IMR-90 (cell line): ENCODE measurements at regions not wholly inside any gene's neighbourhood (a gene's known extent, or its start where the extent isn't known, plus 50 kb on each side); places are given as distances from the start of the nearest gene placed in this dataset.

Experiments
- ATAC-seq: fragments of 200-7000 bp; cut with Tn5 transposase; 2 replicates; pipeline ENCODE4 v1.9.1; 2020; ENCODE audit warnings: low read depth, mild to moderate bottlenecking, moderate library complexity
- BruUV-seq: library from RNA; stranded (reverse); fragments of 400-500 nt; replicated peaks from 2 replicates; lab custom pipeline; 2021; lab: Mats Ljungman, UMichigan
- CTCF ChIA-PET: fragments of 300-600 bp; formaldehyde crosslinking; extraction: SDS; loops from one replicate; lab custom pipeline; 2021; ENCODE audit warnings: antibody characterized with exemption; lab: Yijun Ruan, JAX
- POLR2A ChIA-PET: fragments of 300-600 bp; sonication (Branson Sonifier 250); formaldehyde crosslinking; loops from one replicate; lab custom pipeline; 2022; ENCODE audit warnings: antibody characterized with exemption; ENCODE audit not compliant: unreplicated experiment; lab: Charles Lee
- DNase-seq: peaks from one replicate; pipeline ENCODE4 v3.0.0; 2013
- H2AFZ ChIP-seq: replicated peaks from 2 replicates; pipeline ENCODE3; 2013; ENCODE audit warnings: low read length, mild to moderate bottlenecking; ENCODE audit not compliant: poor library complexity
- H2AK5ac ChIP-seq: 2 replicates; pipeline ENCODE4 v1.6.1; 2013; ENCODE audit warnings: low read depth, low read length, inconsistent platforms
- H2AK9ac ChIP-seq: replicated peaks from 2 replicates; pipeline ENCODE3; 2013; ENCODE audit warnings: mild to moderate bottlenecking, low read depth, low read length, moderate library complexity; ENCODE audit not compliant: poor library complexity
- H2BK120ac ChIP-seq: 2 replicates; pipeline ENCODE4 v1.6.1; 2013; ENCODE audit warnings: low read depth, low read length, inconsistent platforms
- H2BK15ac ChIP-seq: 3 replicates; pipeline ENCODE4 v1.6.1; 2013; ENCODE audit warnings: low read depth, low read length, inconsistent platforms
- H2BK20ac ChIP-seq: 2 replicates; pipeline ENCODE4 v1.6.1; 2013; ENCODE audit warnings: low read depth, mild to moderate bottlenecking, inconsistent platforms, low read length, moderate library complexity
- H2BK5ac ChIP-seq: 2 replicates; pipeline ENCODE4 v1.6.1; 2013; ENCODE audit warnings: mild to moderate bottlenecking, low read depth, low read length, inconsistent platforms; ENCODE audit not compliant: poor library complexity, severe bottlenecking
- H3K14ac ChIP-seq: replicated peaks from 2 replicates; pipeline ENCODE4 v1.6.1; 2013; ENCODE audit warnings: low read depth, low read length, inconsistent platforms
- H3K18ac ChIP-seq: 2 replicates; pipeline ENCODE4 v1.6.1; 2013; ENCODE audit warnings: low read depth, low read length, control low read depth
- H3K23ac ChIP-seq: 2 replicates; pipeline ENCODE4 v1.6.1; 2013; ENCODE audit warnings: low read depth, low read length, inconsistent platforms
- H3K27ac ChIP-seq: 2 replicates; pipeline ENCODE4 v1.5.1; 2013; ENCODE audit warnings: mild to moderate bottlenecking, control low read depth, low read length; ENCODE audit not compliant: insufficient read depth
- H3K27me3 ChIP-seq: 2 replicates; pipeline ENCODE4 v1.6.1; 2013; ENCODE audit warnings: low read length; ENCODE audit not compliant: control insufficient read depth, insufficient read depth
- H3K36me3 ChIP-seq: 2 replicates; pipeline ENCODE4 v1.6.1; 2013; ENCODE audit warnings: low read length, mixed read lengths; ENCODE audit not compliant: control insufficient read depth, insufficient read depth
- H3K4ac ChIP-seq: 2 replicates; pipeline ENCODE4 v1.6.1; 2013; ENCODE audit warnings: low read depth, low read length, inconsistent platforms
- H3K4me1 ChIP-seq: 2 replicates; pipeline ENCODE4 v1.6.1; 2013; ENCODE audit warnings: low read length, mixed read lengths; ENCODE audit not compliant: control insufficient read depth, insufficient read depth
- H3K4me2 ChIP-seq: 2 replicates; pipeline ENCODE4 v1.6.1; 2013; ENCODE audit warnings: low read depth, mild to moderate bottlenecking, control low read depth, low read length, moderate library complexity
- H3K4me3 ChIP-seq: 2 replicates; pipeline ENCODE4 v1.5.1; 2013; ENCODE audit warnings: low read depth, mild to moderate bottlenecking, control low read depth, low read length, moderate library complexity; ENCODE audit not compliant: insufficient read depth
- H3K56ac ChIP-seq: 2 replicates; pipeline ENCODE4 v1.6.1; 2013; ENCODE audit warnings: low read length, inconsistent platforms; ENCODE audit not compliant: insufficient read depth; ENCODE audit errors: extremely low read depth
- H3K79me1 ChIP-seq, 2 experiments: 2 replicates each; pipeline ENCODE4 v1.6.1; 2013; ENCODE audit warnings: low read length in 2 of 2, inconsistent platforms in 1 of 2, low read depth in 1 of 2
- H3K9ac ChIP-seq: 2 replicates; pipeline ENCODE4 v1.6.1; 2013; ENCODE audit warnings: low read depth, low read length, control low read depth
- H3K9me1 ChIP-seq: 2 replicates; pipeline ENCODE4 v1.6.1; 2013; ENCODE audit warnings: low read length, inconsistent platforms; ENCODE audit not compliant: insufficient read depth
- H3K9me3 ChIP-seq: 2 replicates; pipeline ENCODE4 v1.6.1; 2013; ENCODE audit warnings: low read length; ENCODE audit not compliant: control insufficient read depth, insufficient read depth
- H4K20me1 ChIP-seq: 2 replicates; pipeline ENCODE4 v1.6.1; 2013; ENCODE audit warnings: low read length, inconsistent platforms; ENCODE audit not compliant: insufficient read depth
- H4K5ac ChIP-seq: 2 replicates; pipeline ENCODE4 v1.6.1; 2013; ENCODE audit warnings: mild to moderate bottlenecking, low read depth, low read length, control low read depth
- H4K8ac ChIP-seq, 2 experiments: 2 replicates each; pipeline ENCODE4 v1.6.1; 2013; ENCODE audit warnings: low read depth in 2 of 2, low read length in 2 of 2, control low read depth in 1 of 2, inconsistent platforms in 1 of 2
- H4K91ac ChIP-seq: 2 replicates; pipeline ENCODE4 v1.6.1; 2013; ENCODE audit warnings: low read depth, low read length, inconsistent platforms; ENCODE audit not compliant: insufficient read depth
- BHLHE40 ChIP-seq: fragments of 150-350 bp; IDR thresholded peaks from 2 replicates; pipeline ENCODE4 v1.6.1; 2016; ENCODE audit warnings: mild to moderate bottlenecking, low read depth, low read length
- CEBPB ChIP-seq: IDR thresholded peaks from 2 replicates; pipeline ENCODE4 v1.6.1; 2012; ENCODE audit warnings: low read depth, low read length, improper control_type of control experiment
- CHD1 ChIP-seq: IDR thresholded peaks from 2 replicates; pipeline ENCODE4 v1.6.1; 2012; ENCODE audit warnings: low read depth, low read length, improper control_type of control experiment
- FOS ChIP-seq: fragments of 150-350 bp; IDR thresholded peaks from 2 replicates; pipeline ENCODE4 v1.6.1; 2016; ENCODE audit warnings: low read depth, low read length
- MAFK ChIP-seq: IDR thresholded peaks from 2 replicates; pipeline ENCODE4 v1.6.1; 2012; ENCODE audit warnings: low read depth, low read length, improper control_type of control experiment
- MAZ ChIP-seq: IDR thresholded peaks from 2 replicates; pipeline ENCODE4 v1.6.1; 2012; ENCODE audit warnings: low read depth, mild to moderate bottlenecking, low read length, improper control_type of control experiment, moderate library complexity, borderline replicate concordance
- MXI1 ChIP-seq: IDR thresholded peaks from 2 replicates; pipeline ENCODE4 v1.6.1; 2012; ENCODE audit warnings: low read depth, mild to moderate bottlenecking, low read length, moderate library complexity, borderline replicate concordance
- NFE2L2 ChIP-seq: fragments of 150-350 bp; IDR thresholded peaks from 2 replicates; pipeline ENCODE4 v1.6.1; 2016; ENCODE audit warnings: low read depth, mild to moderate bottlenecking, low read length
- POLR2A ChIP-seq: IDR thresholded peaks from 2 replicates; pipeline ENCODE4 v1.6.1; 2012; ENCODE audit warnings: mild to moderate bottlenecking, low read depth, low read length
- RAD21 ChIP-seq: IDR thresholded peaks from 2 replicates; pipeline ENCODE4 v1.6.1; 2012; ENCODE audit warnings: low read length, improper control_type of control experiment
- RCOR1 ChIP-seq: IDR thresholded peaks from 2 replicates; pipeline ENCODE4 v1.6.1; 2012; ENCODE audit warnings: mild to moderate bottlenecking, low read length, improper control_type of control experiment; ENCODE audit not compliant: insufficient replicate concordance
- RFX5 ChIP-seq: IDR thresholded peaks from 2 replicates; pipeline ENCODE4 v1.8.0; 2012; ENCODE audit warnings: low read depth, mild to moderate bottlenecking, low read length, moderate library complexity
- SMC3 ChIP-seq: fragments of 150-350 bp; IDR thresholded peaks from 2 replicates; pipeline ENCODE4 v1.6.1; 2016; ENCODE audit warnings: low read depth, mild to moderate bottlenecking, antibody characterized with exemption, low read length, moderate library complexity
- WGBS, 2 experiments: methylation state at CpG; one replicate each; pipeline versions ENCODE4 v1.1.5 to v1.1.7; 2013; ENCODE audit warnings: missing lambda C conversion rate in 2 of 2; ENCODE audit not compliant: insufficient read length in 1 of 2; ENCODE audit errors: extremely low coverage in 2 of 2; 5-methylcytosine and 5-hydroxymethylcytosine counted together
- dilution Hi-C: fragments of 300-500 bp; cut with HindIII; formaldehyde crosslinking; loops from one replicate; pipeline ENCODE4 v1.14.3; 2018; ENCODE audit warnings: low sequenced_read_pairs; ENCODE audit not compliant: unreplicated experiment
- in situ Hi-C: fragments of 300-500 bp; cut with MboI; formaldehyde crosslinking; loops from 3 replicates; pipeline ENCODE4 v1.14.3; 2019; ENCODE audit warnings: low sequenced_read_pairs, inconsistent platforms, mixed read lengths
- intact Hi-C: fragments of 100-400 bp; cut with micrococcal nuclease; formaldehyde crosslinking; loops from 2 replicates; pipeline ENCODE4 v1.10.0; 2022
- TF ChIP-seq, protein P1 (sequence below): conservative IDR thresholded peaks from 2 replicates; pipeline ENCODE4 v1.5.1; 2012; ENCODE audit warnings: mild to moderate bottlenecking, low read depth, low read length, improper control_type of control experiment
- TF ChIP-seq, protein P2 (sequence below): fragments of 150-350 bp; IDR thresholded peaks from 2 replicates; pipeline ENCODE4 v1.6.1; 2016; ENCODE audit warnings: low read depth, mild to moderate bottlenecking, low read length, moderate library complexity, borderline replicate concordance
- TF ChIP-seq, protein P3 (sequence below): fragments of 150-350 bp; IDR thresholded peaks from 2 replicates; pipeline ENCODE4 v1.6.1; 2017; ENCODE audit warnings: mild to moderate bottlenecking, antibody characterized with exemption, low read length, low read depth

DNA sequence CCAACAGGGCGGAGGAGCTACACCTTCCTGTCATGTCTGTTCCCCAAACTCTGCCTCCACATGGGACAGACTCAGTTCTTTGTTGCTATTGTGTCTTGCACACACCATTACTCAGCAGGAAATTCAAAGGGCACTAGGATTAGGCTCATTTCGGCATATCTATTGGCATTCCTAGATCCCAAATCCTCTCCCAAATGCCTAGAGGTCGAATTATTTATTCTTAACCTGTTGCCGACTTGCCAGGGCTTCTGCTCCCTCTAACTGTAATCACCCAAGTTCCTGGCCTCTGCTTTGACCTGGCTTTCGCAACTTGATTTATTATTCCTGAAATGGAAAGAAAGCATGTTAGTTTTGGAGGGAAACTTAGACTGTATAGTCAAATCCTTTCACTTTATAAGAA lies 67.8 kb upstream of the ST6GAL2 start:
- H3K56ac ChIP-seq: no peak overlapping the region
- H2BK120ac ChIP-seq: no peak overlapping the region
- no peak for ATAC-seq
- H3K27ac ChIP-seq: no peak overlapping the region
- no peak overlapping the region for H3K14ac ChIP-seq
- in situ Hi-C loops (no loop called here), intact Hi-C loops (no loop called here), dilution Hi-C loops (no loop called here)
- H2AFZ ChIP-seq: no peak overlapping the region
- no peaks in the 10 kb centered on the region for H3K9me1 ChIP-seq
- no peak overlapping the region for H4K91ac ChIP-seq
- no peak overlapping the region for H4K5ac ChIP-seq
- H4K8ac ChIP-seq: no peak overlapping the region
- TF ChIP-seq CEBPB: no peak
- TF ChIP-seq MXI1: no peak
- TF ChIP-seq, protein P1, sequence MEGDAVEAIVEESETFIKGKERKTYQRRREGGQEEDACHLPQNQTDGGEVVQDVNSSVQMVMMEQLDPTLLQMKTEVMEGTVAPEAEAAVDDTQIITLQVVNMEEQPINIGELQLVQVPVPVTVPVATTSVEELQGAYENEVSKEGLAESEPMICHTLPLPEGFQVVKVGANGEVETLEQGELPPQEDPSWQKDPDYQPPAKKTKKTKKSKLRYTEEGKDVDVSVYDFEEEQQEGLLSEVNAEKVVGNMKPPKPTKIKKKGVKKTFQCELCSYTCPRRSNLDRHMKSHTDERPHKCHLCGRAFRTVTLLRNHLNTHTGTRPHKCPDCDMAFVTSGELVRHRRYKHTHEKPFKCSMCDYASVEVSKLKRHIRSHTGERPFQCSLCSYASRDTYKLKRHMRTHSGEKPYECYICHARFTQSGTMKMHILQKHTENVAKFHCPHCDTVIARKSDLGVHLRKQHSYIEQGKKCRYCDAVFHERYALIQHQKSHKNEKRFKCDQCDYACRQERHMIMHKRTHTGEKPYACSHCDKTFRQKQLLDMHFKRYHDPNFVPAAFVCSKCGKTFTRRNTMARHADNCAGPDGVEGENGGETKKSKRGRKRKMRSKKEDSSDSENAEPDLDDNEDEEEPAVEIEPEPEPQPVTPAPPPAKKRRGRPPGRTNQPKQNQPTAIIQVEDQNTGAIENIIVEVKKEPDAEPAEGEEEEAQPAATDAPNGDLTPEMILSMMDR: no peak
- TF ChIP-seq RAD21: no peak
- no peak for TF ChIP-seq CHD1
- TF ChIP-seq MAFK: no peak
- TF ChIP-seq RCOR1: no peak
- TF ChIP-seq, protein P2, sequence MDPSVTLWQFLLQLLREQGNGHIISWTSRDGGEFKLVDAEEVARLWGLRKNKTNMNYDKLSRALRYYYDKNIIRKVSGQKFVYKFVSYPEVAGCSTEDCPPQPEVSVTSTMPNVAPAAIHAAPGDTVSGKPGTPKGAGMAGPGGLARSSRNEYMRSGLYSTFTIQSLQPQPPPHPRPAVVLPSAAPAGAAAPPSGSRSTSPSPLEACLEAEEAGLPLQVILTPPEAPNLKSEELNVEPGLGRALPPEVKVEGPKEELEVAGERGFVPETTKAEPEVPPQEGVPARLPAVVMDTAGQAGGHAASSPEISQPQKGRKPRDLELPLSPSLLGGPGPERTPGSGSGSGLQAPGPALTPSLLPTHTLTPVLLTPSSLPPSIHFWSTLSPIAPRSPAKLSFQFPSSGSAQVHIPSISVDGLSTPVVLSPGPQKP: no peak
- TF ChIP-seq NFE2L2: no peak
- TF ChIP-seq MAZ: no peak
- no peak for TF ChIP-seq FOS
- no peak for TF ChIP-seq BHLHE40
- TF ChIP-seq POLR2A: no peak
- no peak for TF ChIP-seq SMC3
- TF ChIP-seq RFX5: no peak
- TF ChIP-seq, protein P3, sequence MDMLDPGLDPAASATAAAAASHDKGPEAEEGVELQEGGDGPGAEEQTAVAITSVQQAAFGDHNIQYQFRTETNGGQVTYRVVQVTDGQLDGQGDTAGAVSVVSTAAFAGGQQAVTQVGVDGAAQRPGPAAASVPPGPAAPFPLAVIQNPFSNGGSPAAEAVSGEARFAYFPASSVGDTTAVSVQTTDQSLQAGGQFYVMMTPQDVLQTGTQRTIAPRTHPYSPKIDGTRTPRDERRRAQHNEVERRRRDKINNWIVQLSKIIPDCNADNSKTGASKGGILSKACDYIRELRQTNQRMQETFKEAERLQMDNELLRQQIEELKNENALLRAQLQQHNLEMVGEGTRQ: no peak
- H3K4me1 ChIP-seq: no peaks in the 10 kb centered on the region
- no peak overlapping the region for H2BK5ac ChIP-seq
- H3K18ac ChIP-seq: no peak overlapping the region
- no peak overlapping the region for H3K4me3 ChIP-seq
- no peaks in the 10 kb centered on the region for H3K36me3 ChIP-seq
- no peaks in the 10 kb centered on the region for H4K20me1 ChIP-seq
- no TSS peak for BruUV-seq
- POLR2A ChIA-PET: no interaction called here
- no peaks in the 10 kb centered on the region for H3K27me3 ChIP-seq
- no peak for DNase-seq
- H2BK20ac ChIP-seq: no peak overlapping the region
- no peaks in the 10 kb centered on the region for H3K9me3 ChIP-seq
- no peaks in the 10 kb centered on the region for H3K79me1 ChIP-seq
- no peak overlapping the region for H2AK9ac ChIP-seq
- no peak overlapping the region for H3K23ac ChIP-seq
- H2AK5ac ChIP-seq: no peak overlapping the region
- H2BK15ac ChIP-seq: no peak overlapping the region
- no peak overlapping the region for H3K4ac ChIP-seq
- CTCF ChIA-PET: no interaction called here
- WGBS, 2 experiments: no CpG with 5 or more reads among the region's 5 CpGs
- H3K9ac ChIP-seq: no peak overlapping the region
- no peak overlapping the region for H3K4me2 ChIP-seq
